ENCODE measurements at regions not wholly inside any gene's neighbourhood (a gene's known extent, or its start where the extent isn't known, plus 50 kb on each side); places are given as distances from the start of the nearest gene placed in this dataset.

DNA sequence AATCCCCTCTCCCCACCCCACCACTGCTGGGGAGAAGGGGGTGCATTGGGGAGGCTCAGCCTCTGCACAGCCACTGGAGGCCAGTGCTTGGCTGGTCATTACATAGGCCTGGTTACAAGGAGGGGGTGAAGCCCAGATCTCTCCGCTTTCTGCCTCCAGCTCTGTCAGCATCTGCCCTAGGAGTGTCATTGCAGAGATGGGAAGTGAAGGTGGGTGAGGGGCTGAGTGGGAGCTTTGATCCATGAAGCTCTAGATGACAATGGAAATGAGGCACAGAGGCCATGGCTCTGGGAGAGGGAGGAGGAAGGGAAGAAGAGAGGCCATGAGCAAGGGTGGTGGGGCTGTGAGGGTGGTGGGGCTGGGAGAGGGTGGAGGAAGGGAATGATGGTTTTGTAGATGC, 411.6 kb downstream of the MATN1 start (continued):
- TF ChIP-seq, protein P1, sequence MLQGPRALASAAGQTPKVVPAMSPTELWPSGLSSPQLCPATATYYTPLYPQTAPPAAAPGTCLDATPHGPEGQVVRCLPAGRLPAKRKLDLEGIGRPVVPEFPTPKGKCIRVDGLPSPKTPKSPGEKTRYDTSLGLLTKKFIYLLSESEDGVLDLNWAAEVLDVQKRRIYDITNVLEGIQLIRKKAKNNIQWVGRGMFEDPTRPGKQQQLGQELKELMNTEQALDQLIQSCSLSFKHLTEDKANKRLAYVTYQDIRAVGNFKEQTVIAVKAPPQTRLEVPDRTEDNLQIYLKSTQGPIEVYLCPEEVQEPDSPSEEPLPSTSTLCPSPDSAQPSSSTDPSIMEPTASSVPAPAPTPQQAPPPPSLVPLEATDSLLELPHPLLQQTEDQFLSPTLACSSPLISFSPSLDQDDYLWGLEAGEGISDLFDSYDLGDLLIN (CRISPR knock-in tag; IDR thresholded peaks at IDR 0.05; ENCODE audit: borderline replicate concordance), result no peak
- TF ChIP-seq ZNF768 (CRISPR knock-in tag; IDR thresholded peaks at IDR 0.05), result no peak
- no peak for TF ChIP-seq ZNF616 (CRISPR knock-in tag; IDR thresholded peaks at IDR 0.05; ENCODE audit: low read depth)
- TF ChIP-seq ZNF496 (CRISPR knock-in tag; IDR thresholded peaks at IDR 0.05; ENCODE audit: insufficient replicate concordance), result no peak
- TF ChIP-seq ZNF350 (CRISPR knock-in tag; IDR thresholded peaks at IDR 0.05; ENCODE audit: borderline replicate concordance, low read depth), result no peak
- TF ChIP-seq, protein P2, sequence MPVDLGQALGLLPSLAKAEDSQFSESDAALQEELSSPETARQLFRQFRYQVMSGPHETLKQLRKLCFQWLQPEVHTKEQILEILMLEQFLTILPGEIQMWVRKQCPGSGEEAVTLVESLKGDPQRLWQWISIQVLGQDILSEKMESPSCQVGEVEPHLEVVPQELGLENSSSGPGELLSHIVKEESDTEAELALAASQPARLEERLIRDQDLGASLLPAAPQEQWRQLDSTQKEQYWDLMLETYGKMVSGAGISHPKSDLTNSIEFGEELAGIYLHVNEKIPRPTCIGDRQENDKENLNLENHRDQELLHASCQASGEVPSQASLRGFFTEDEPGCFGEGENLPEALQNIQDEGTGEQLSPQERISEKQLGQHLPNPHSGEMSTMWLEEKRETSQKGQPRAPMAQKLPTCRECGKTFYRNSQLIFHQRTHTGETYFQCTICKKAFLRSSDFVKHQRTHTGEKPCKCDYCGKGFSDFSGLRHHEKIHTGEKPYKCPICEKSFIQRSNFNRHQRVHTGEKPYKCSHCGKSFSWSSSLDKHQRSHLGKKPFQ (CRISPR knock-in tag; IDR thresholded peaks at IDR 0.05; ENCODE audit: insufficient replicate concordance), result no peak
- TF ChIP-seq ZNF766 (CRISPR knock-in tag; IDR thresholded peaks at IDR 0.05; ENCODE audit: borderline replicate concordance), result no peak
- TF ChIP-seq ZNF746 (CRISPR knock-in tag; IDR thresholded peaks at IDR 0.05), result no peak
- no peak for TF ChIP-seq SALL1 (CRISPR knock-in tag; IDR thresholded peaks at IDR 0.05)
- TF ChIP-seq ZNF317 (CRISPR knock-in tag; IDR thresholded peaks at IDR 0.05), result no peak

DNA sequence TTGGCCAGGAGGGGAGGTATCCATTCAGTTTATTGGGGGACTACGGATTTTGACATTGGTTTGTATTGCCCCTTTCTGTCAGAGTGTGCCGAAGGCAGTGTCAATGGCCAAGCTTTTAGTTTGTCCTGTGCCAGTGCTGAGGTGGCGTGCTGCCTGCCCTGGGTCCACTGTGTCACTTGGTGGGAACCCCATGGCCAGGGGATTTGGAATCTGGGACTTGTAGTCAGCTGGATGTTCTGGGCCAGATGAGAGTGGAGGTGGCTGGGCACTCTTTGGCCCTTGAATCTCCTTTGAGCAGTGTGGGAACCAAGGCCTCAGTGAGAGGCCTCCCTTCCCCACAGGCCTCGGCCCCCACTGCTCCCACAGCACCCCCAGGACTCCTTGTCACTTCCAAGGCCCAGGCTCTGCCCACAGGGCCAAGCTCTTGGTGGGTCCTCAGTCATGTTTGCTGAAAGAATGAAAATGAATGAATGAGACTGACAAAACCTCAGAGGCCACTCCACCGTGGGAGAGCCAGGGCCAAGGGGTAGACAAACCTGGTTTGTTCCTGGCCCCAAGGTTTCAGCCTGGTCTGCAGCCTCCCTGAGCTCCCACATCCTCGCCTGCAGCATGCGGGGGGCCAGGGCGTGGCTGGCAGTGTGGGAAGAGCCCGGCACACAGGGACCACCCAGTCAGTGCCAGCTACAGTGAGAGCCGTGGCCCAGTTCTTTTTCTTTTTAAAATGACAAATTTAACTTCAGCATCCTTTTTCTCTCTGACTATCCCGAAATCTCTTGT, 412.2 kb downstream of the MATN1 start:
- ATAC-seq, result no peak
- FAIRE-seq, result no peak
- BruUV-seq (replicated peaks), result no TSS peak
- Histone ChIP-seq H3K36me3 (replicated peaks in 1 of 2; ENCODE audit: control insufficient read depth in 1 of 2, insufficient read depth in 2 of 2, low read length in 2 of 2) (no peaks in the 10 kb centered on the region), H3K79me2 (ENCODE audit: insufficient read depth, low read length) (no peaks in the 10 kb centered on the region), H3K4me1 (ENCODE audit: insufficient read depth, low read length) (no peaks in the 10 kb centered on the region), H3K9me3 (ENCODE audit: low read length) (no peaks in the 10 kb centered on the region), H3K4me3 (replicated peaks in 1 of 3; ENCODE audit: insufficient read depth in 1 of 3, low read depth in 2 of 3, low read length in 3 of 3) (no peak overlapping the region), H3K27ac (ENCODE audit: extremely low read length, insufficient read depth, low read length) (no peak overlapping the region), H3K27me3 (ENCODE audit: control insufficient read depth in 1 of 2, insufficient read depth in 2 of 2, low read length in 2 of 2) (peaks cover 3 to 10% of the 10 kb centered on the region in 2 experiments; a peak in 2 of 5 replicates), H3K4me2 (ENCODE audit: low read depth, low read length) (no peak overlapping the region), H4K20me1 (ENCODE audit: insufficient read depth, low read length) (no peaks in the 10 kb centered on the region), H3K9ac (ENCODE audit: insufficient read depth, low read depth, low read length) (no peak overlapping the region), H2AFZ (ENCODE audit: low read length) (no peak overlapping the region)
- DNase-seq (ENCODE audit: low spot score), result no peak
- CTCF ChIA-PET (ENCODE audit: low intra/inter-chr PET ratio, low total read pairs), result no interaction called here
- POLR2A ChIA-PET, result no interaction called here
- intact Hi-C loops (cut with micrococcal nuclease; ENCODE audit: unreplicated experiment) (no loop called here), in situ Hi-C loops (cut with HindIII; ENCODE audit: extremely low pct_ligation_motif_present, low pct_unique_long_range_greater_than_20kb) (no loop called here)
- 0% methylated on average over 8 of the region's 11 CpGs for WGBS (ENCODE audit: low lambda C conversion rate)
- TF ChIP-seq MEIS1 (CRISPR knock-in tag; IDR thresholded peaks at IDR 0.05; ENCODE audit: borderline replicate concordance), result no peak
- TF ChIP-seq EHMT2 (IDR thresholded peaks at IDR 0.05; ENCODE audit: borderline replicate concordance, low read depth, low read length), result no peak
- TF ChIP-seq ZNF614 (CRISPR knock-in tag; IDR thresholded peaks at IDR 0.05; ENCODE audit: borderline replicate concordance), result no peak
- TF ChIP-seq, protein P3, sequence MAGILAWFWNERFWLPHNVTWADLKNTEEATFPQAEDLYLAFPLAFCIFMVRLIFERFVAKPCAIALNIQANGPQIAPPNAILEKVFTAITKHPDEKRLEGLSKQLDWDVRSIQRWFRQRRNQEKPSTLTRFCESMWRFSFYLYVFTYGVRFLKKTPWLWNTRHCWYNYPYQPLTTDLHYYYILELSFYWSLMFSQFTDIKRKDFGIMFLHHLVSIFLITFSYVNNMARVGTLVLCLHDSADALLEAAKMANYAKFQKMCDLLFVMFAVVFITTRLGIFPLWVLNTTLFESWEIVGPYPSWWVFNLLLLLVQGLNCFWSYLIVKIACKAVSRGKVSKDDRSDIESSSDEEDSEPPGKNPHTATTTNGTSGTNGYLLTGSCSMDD (CRISPR knock-in tag; IDR thresholded peaks at IDR 0.05), result no peak
- no peak for TF ChIP-seq MBNL3 (CRISPR knock-in tag; conservative IDR thresholded peaks at IDR 0.05)
- no peak for TF ChIP-seq SRY (CRISPR knock-in tag; IDR thresholded peaks at IDR 0.05)
- no peak for TF ChIP-seq ZMAT3 (CRISPR knock-in tag; conservative IDR thresholded peaks at IDR 0.05)
- no peak for TF ChIP-seq ZFP36L1 (CRISPR knock-in tag; IDR thresholded peaks at IDR 0.05)
- no peak for TF ChIP-seq PLRG1 (conservative IDR thresholded peaks at IDR 0.05)
- no peak for TF ChIP-seq MED13 (CRISPR knock-in tag; IDR thresholded peaks at IDR 0.05)
- no peak for TF ChIP-seq NBN (conservative IDR thresholded peaks at IDR 0.05)
- TF ChIP-seq SYNCRIP (IDR thresholded peaks at IDR 0.05; ENCODE audit: insufficient read depth, low read depth, low read length), result no peak
